Stimulated activated memory B cell treated with anti-CD40 and anti-IgM and Interleukin-4, amounts not matched to agents 10 μg/mL and 1 μg/mL and 100 μg/mL, for 72 hours (primary cell): ENCODE measurements at regions not wholly inside any gene's neighbourhood (a gene's known extent, or its start where the extent isn't known, plus 50 kb on each side); places are given as distances from the start of the nearest gene placed in this dataset.

Experiments
- ATAC-seq: fragments of 150-1000 bp; cut with Tn5 transposase; 2 replicates; pipeline ENCODE4 v1.10.0; 2021
- H3K27ac Mint-ChIP-seq: one replicate; pipeline ENCODE4 v1.8.0; 2022; ENCODE audit warnings: mild to moderate bottlenecking, mixed read lengths
- H3K27me3 Mint-ChIP-seq: one replicate; pipeline ENCODE4 v1.8.0; 2022; ENCODE audit warnings: mixed read lengths
- H3K36me3 Mint-ChIP-seq: one replicate; pipeline ENCODE4 v1.8.0; 2022; ENCODE audit warnings: mixed read lengths
- H3K4me1 Mint-ChIP-seq: one replicate; pipeline ENCODE4 v1.8.0; 2022; ENCODE audit warnings: mixed read lengths
- H3K4me3 Mint-ChIP-seq: one replicate; pipeline ENCODE4 v1.8.0; 2022; ENCODE audit warnings: mild to moderate bottlenecking, moderate library complexity, mixed read lengths
- H3K9me3 Mint-ChIP-seq: one replicate; pipeline ENCODE4 v1.8.0; 2022; ENCODE audit warnings: mixed read lengths

- Mint-ChIP-seq H3K4me1 (no peaks in the 10 kb centered on the region), H3K27me3 (peaks cover 8% of the 10 kb centered on the region), H3K9me3 (no peaks in the 10 kb centered on the region), H3K36me3 (no peaks in the 10 kb centered on the region), H3K4me3 (no peak overlapping the region), H3K27ac (no peak overlapping the region)
- no peak for ATAC-seq
Measured at GRCh38 chr3:160159806-160160205, 65.4 kb upstream of the C3orf80 start.

GRCh38 chr3:160161921-160162320, 63.3 kb upstream of the C3orf80 start:
- H3K4me3 Mint-ChIP-seq = no peak overlapping the region
- peaks cover 8% of the 10 kb centered on the region for H3K27me3 Mint-ChIP-seq
- no peak for ATAC-seq
- no peaks in the 10 kb centered on the region for H3K4me1 Mint-ChIP-seq
- no peaks in the 10 kb centered on the region for H3K36me3 Mint-ChIP-seq
- no peaks in the 10 kb centered on the region for H3K9me3 Mint-ChIP-seq
- no peak overlapping the region for H3K27ac Mint-ChIP-seq

- H3K36me3 Mint-ChIP-seq = no peaks in the 10 kb centered on the region
- no peak overlapping the region for H3K27ac Mint-ChIP-seq
- H3K9me3 Mint-ChIP-seq = no peaks in the 10 kb centered on the region
- ATAC-seq = no peak
- H3K4me3 Mint-ChIP-seq = no peak overlapping the region
- H3K27me3 Mint-ChIP-seq = peaks cover 8% of the 10 kb centered on the region
- H3K4me1 Mint-ChIP-seq = no peaks in the 10 kb centered on the region
Measured at GRCh38 chr3:160162440-160162839, 62.8 kb upstream of the C3orf80 start.

- no peak for ATAC-seq
- H3K9me3 Mint-ChIP-seq = no peaks in the 10 kb centered on the region
- H3K4me3 Mint-ChIP-seq = no peak overlapping the region
- H3K36me3 Mint-ChIP-seq = no peaks in the 10 kb centered on the region
- peaks cover 8% of the 10 kb centered on the region for H3K27me3 Mint-ChIP-seq
- no peak overlapping the region for H3K27ac Mint-ChIP-seq
- H3K4me1 Mint-ChIP-seq = no peaks in the 10 kb centered on the region
Measured at GRCh38 chr3:160163229-160163878, 61.9 kb upstream of the C3orf80 start.

DNA sequence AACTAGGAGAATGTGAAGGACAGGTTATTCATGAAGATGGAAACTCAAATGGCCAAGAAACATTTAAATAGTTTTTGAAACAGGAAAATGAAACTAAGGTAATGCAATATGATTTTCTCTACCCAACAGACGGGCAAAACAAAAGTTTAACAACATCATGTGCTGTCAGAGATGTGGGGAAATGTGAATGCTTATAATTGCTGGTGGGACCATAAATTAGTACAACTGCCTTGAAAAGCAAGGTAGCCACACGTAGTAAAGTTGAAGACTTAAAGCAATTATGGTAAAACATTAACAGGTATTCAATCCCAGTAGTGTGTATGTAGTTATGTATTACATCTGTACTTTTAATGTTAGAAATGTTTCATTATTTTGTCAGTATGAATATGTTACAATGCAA, 57.0 kb upstream of the C3orf80 start:
- Mint-ChIP-seq H3K27me3 (peaks cover 8% of the 10 kb centered on the region), H3K27ac (no peak overlapping the region), H3K4me1 (no peaks in the 10 kb centered on the region), H3K36me3 (no peaks in the 10 kb centered on the region), H3K4me3 (no peak overlapping the region), H3K9me3 (peaks cover 2% of the 10 kb centered on the region)
- ATAC-seq = no peak

- no peaks in the 10 kb centered on the region for H3K4me1 Mint-ChIP-seq
- peaks cover 2% of the 10 kb centered on the region for H3K9me3 Mint-ChIP-seq
- H3K27ac Mint-ChIP-seq = no peak overlapping the region
- no peaks in the 10 kb centered on the region for H3K27me3 Mint-ChIP-seq
- H3K4me3 Mint-ChIP-seq = no peak overlapping the region
- no peaks in the 10 kb centered on the region for H3K36me3 Mint-ChIP-seq
- peak; percentile 13 for ATAC-seq
Measured at GRCh38 chr3:160169139-160169976, 55.9 kb upstream of the C3orf80 start.

- Mint-ChIP-seq H3K36me3 (no peaks in the 10 kb centered on the region), H3K4me3 (no peak overlapping the region)
Measured at GRCh38 chr3:160170409-160171370, 54.5 kb upstream of the C3orf80 start.

DNA sequence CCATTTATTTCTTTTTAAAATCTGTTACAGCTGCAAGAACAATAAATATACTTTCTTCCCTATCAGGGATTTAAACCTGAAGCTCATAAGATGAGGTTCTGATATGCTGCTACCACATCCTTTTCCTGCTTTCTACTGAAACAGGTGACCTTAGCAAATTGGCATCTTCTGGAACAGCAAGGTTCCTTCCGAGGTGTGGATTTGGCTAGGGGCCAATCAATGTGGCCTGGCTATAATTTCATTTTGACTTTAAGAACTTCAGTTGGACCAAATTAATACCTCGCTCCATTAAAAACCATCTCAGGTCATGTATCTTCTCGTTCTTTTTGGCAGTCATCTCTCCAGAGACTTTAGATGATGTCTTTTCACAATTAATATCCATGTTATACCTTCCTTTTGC, 53.4 kb upstream of the C3orf80 start:
- Mint-ChIP-seq H3K4me1 (no peaks in the 10 kb centered on the region), H3K4me3 (no peak overlapping the region), H3K9me3 (peaks cover 2% of the 10 kb centered on the region), H3K27ac (no peak overlapping the region), H3K27me3 (no peaks in the 10 kb centered on the region), H3K36me3 (no peaks in the 10 kb centered on the region)
- no peak for ATAC-seq

More at GRCh38 chr3:160170409-160171370, 54.5 kb upstream of the C3orf80 start:
- Mint-ChIP-seq H3K27ac (no peak overlapping the region), H3K9me3 (peaks cover 2% of the 10 kb centered on the region), H3K4me1 (no peaks in the 10 kb centered on the region), H3K27me3 (no peaks in the 10 kb centered on the region)
- no peak for ATAC-seq

DNA sequence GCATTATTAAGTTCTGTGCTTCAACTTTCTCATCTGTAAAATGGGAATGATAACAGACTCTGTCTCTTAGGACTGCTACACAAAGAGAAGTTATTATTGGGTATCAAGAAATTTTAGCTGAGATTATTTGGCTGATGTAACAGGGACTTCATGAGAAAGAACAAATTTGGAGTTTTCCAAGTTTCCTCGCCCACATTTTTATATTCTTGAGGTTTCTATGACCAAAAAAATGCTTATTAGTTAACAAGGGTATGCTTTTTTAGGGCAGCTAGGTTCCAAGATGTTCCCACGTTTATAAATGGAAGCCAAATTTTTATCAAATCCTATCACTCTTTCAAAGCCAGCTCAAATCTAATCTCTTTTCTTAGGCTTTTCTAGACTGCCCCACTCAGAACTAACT, 50.6 kb upstream of the C3orf80 start:
- no peak for ATAC-seq
- Mint-ChIP-seq H3K4me1 (no peaks in the 10 kb centered on the region), H3K27me3 (no peaks in the 10 kb centered on the region), H3K9me3 (peaks cover 5% of the 10 kb centered on the region), H3K27ac (no peak overlapping the region), H3K36me3 (no peaks in the 10 kb centered on the region), H3K4me3 (no peak overlapping the region)
